Panc1 (cell line): ENCODE measurements at regions not wholly inside any gene's neighbourhood (a gene's known extent, or its start where the extent isn't known, plus 50 kb on each side); places are given as distances from the start of the nearest gene placed in this dataset.

ENCODE experiments used
- POLR2AphosphoS5 ChIP-seq: IDR thresholded peaks from 2 replicates; pipeline ENCODE4 v1.6.1; 2012; ENCODE audit warnings: mild to moderate bottlenecking, low read depth, low read length, moderate library complexity
- SIN3A ChIP-seq: IDR thresholded peaks from 2 replicates; pipeline ENCODE4 v1.6.1; 2012; ENCODE audit warnings: low read depth, mild to moderate bottlenecking, low read length, moderate library complexity, borderline replicate concordance; ENCODE audit not compliant: insufficient read depth
- TCF7L2 ChIP-seq: IDR thresholded peaks from 2 replicates; pipeline ENCODE4 v1.6.1; 2011; ENCODE audit warnings: mild to moderate bottlenecking, low read depth, low read length, inconsistent platforms
- TF ChIP-seq, protein P1 (sequence below): fragments of 450-650 bp; IDR thresholded peaks from 2 replicates; pipeline ENCODE4 v1.5.1; 2017; ENCODE audit warnings: mild to moderate bottlenecking
- TF ChIP-seq, protein P2 (sequence below), 2 experiments: IDR thresholded peaks; 2 replicates each; pipeline ENCODE4 v1.6.1; 2011 to 2012; ENCODE audit warnings: low read depth in 2 of 2, control low read depth in 1 of 2, low read length in 1 of 2, mild to moderate bottlenecking in 1 of 2, moderate library complexity in 1 of 2; ENCODE audit not compliant: insufficient read depth in 1 of 2

DNA sequence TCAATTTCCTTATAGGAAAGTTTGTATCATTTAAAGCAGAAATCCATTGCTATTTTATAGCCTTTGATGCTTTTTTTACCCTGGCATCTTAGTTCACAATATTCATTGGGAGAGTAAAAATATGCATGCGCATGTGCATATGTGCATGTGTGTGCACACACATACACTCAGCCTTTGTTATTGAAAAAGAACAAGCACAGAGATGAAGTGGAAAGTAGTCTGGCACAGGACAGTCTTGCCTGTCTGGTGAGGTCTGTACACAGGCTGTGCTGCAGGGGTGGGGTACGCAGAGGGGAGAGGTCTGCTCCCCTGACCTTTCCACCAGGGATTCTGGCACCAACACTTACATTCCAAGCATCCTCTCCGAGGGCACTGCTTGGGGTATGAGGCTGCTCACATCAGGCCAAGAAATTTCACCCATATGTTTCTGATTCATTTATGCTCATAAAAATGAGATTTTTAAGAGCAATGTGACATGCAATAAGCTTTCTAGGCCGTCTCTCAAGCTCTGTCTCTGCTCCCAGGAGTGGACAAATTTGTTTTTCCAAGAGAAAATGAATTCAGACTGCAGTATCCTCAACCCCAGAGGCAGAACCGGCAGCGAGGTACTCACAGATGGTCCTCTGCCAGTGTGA lies 237.2 kb downstream of the INSIG2 start:
- TF ChIP-seq, protein P1, sequence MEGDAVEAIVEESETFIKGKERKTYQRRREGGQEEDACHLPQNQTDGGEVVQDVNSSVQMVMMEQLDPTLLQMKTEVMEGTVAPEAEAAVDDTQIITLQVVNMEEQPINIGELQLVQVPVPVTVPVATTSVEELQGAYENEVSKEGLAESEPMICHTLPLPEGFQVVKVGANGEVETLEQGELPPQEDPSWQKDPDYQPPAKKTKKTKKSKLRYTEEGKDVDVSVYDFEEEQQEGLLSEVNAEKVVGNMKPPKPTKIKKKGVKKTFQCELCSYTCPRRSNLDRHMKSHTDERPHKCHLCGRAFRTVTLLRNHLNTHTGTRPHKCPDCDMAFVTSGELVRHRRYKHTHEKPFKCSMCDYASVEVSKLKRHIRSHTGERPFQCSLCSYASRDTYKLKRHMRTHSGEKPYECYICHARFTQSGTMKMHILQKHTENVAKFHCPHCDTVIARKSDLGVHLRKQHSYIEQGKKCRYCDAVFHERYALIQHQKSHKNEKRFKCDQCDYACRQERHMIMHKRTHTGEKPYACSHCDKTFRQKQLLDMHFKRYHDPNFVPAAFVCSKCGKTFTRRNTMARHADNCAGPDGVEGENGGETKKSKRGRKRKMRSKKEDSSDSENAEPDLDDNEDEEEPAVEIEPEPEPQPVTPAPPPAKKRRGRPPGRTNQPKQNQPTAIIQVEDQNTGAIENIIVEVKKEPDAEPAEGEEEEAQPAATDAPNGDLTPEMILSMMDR = no peak
- TF ChIP-seq POLR2AphosphoS5 = no peak
- TF ChIP-seq, protein P2, sequence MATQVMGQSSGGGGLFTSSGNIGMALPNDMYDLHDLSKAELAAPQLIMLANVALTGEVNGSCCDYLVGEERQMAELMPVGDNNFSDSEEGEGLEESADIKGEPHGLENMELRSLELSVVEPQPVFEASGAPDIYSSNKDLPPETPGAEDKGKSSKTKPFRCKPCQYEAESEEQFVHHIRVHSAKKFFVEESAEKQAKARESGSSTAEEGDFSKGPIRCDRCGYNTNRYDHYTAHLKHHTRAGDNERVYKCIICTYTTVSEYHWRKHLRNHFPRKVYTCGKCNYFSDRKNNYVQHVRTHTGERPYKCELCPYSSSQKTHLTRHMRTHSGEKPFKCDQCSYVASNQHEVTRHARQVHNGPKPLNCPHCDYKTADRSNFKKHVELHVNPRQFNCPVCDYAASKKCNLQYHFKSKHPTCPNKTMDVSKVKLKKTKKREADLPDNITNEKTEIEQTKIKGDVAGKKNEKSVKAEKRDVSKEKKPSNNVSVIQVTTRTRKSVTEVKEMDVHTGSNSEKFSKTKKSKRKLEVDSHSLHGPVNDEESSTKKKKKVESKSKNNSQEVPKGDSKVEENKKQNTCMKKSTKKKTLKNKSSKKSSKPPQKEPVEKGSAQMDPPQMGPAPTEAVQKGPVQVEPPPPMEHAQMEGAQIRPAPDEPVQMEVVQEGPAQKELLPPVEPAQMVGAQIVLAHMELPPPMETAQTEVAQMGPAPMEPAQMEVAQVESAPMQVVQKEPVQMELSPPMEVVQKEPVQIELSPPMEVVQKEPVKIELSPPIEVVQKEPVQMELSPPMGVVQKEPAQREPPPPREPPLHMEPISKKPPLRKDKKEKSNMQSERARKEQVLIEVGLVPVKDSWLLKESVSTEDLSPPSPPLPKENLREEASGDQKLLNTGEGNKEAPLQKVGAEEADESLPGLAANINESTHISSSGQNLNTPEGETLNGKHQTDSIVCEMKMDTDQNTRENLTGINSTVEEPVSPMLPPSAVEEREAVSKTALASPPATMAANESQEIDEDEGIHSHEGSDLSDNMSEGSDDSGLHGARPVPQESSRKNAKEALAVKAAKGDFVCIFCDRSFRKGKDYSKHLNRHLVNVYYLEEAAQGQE (IDR thresholded peaks at IDR 0.05; ENCODE audit: insufficient read depth in 1 of 2, low read depth in 2 of 2, low read length in 1 of 2) = no peak
- TF ChIP-seq SIN3A = no peak
- no peak for TF ChIP-seq TCF7L2
